ENCODE measurements at regions not wholly inside any gene's neighbourhood (a gene's known extent, or its start where the extent isn't known, plus 50 kb on each side); places are given as distances from the start of the nearest gene placed in this dataset.
"Not testable (repeated sequence)": the region's sequence is repeated elsewhere in the genome, so short reads cannot be mapped to it uniquely, and the experiment has no call there.

GRCh38 chr6:5873976-5874375, 132.7 kb downstream of the NRN1 start:
- not testable (repeated sequence) for TF ChIP-seq POLR2AphosphoS5 (IDR thresholded peaks at IDR 0.05; ENCODE audit: borderline replicate concordance, low read depth, low read length); EZH2 (IDR thresholded peaks at IDR 0.05); FOXP2 (optimal IDR thresholded peaks at IDR 0.05; ENCODE audit: control extremely low read depth, extremely low read length, insufficient read depth)
